ENCODE measurements at regions not wholly inside any gene's neighbourhood (a gene's known extent, or its start where the extent isn't known, plus 50 kb on each side); places are given as distances from the start of the nearest gene placed in this dataset.

- no peak for TF ChIP-seq CTCF (conservative IDR thresholded peaks at IDR 0.05 in 1 of 2, IDR thresholded peaks at IDR 0.05 in 1 of 2; ENCODE audit: extremely low read depth in 1 of 2, insufficient read depth in 1 of 2, low read depth in 1 of 2, low read length in 2 of 2)
- no peak for TF ChIP-seq EZH2 (IDR thresholded peaks at IDR 0.05; ENCODE audit: borderline replicate concordance, low read length)
These were observed 365.9 kb downstream of the ZNF536 start for GRCh38 chr19:30738047-30738446.

Data from mammary epithelial cell (primary cell).